BE2C (cell line): ENCODE measurements at regions not wholly inside any gene's neighbourhood (a gene's known extent, or its start where the extent isn't known, plus 50 kb on each side); places are given as distances from the start of the nearest gene placed in this dataset.

Source experiments
- DNase-seq: peaks from one replicate; pipeline ENCODE4 v3.0.0-alpha.2; 2020
- H3K27me3 ChIP-seq: fragments of 250-450 bp; sonication (Bioruptor Pico); 2 replicates; pipeline ENCODE4 v1.5.1; 2020; ENCODE audit warnings: mild to moderate bottlenecking
- H3K36me3 ChIP-seq: fragments of 250-450 bp; sonication (Bioruptor Pico); 2 replicates; pipeline ENCODE4 v1.5.1; 2020; ENCODE audit warnings: mild to moderate bottlenecking
- H3K4me1 ChIP-seq: fragments of 250-450 bp; sonication (Bioruptor Pico); 2 replicates; pipeline ENCODE4 v1.5.1; 2020
- H3K4me3 ChIP-seq: 2 replicates; pipeline ENCODE4 v1.5.1; 2011; ENCODE audit warnings: low read depth, low read length
- H3K9me3 ChIP-seq: fragments of 250-450 bp; sonication (Bioruptor Pico); 2 replicates; pipeline ENCODE4 v1.5.1; 2020
- CTCF ChIP-seq: IDR thresholded peaks from 2 replicates; pipeline ENCODE4 v1.5.1; 2012; ENCODE audit warnings: mild to moderate bottlenecking, low read depth, low read length

- Histone ChIP-seq H3K9me3 (no peaks in the 10 kb centered on the region), H3K27me3 (peaks cover 90% of the 10 kb centered on the region), H3K36me3 (no peaks in the 10 kb centered on the region), H3K4me3 (no peak overlapping the region), H3K4me1 (peaks cover 4% of the 10 kb centered on the region)
- no peak for DNase-seq
- no peak for TF ChIP-seq CTCF
These were observed 288.8 kb upstream of the NFE2L3 start for GRCh38 chr7:25863005-25863728.

- DNase-seq, result no peak
- H3K9me3 ChIP-seq, result no peaks in the 10 kb centered on the region
- no peaks in the 10 kb centered on the region for H3K36me3 ChIP-seq
- no peak overlapping the region for H3K4me3 ChIP-seq
- no peak for TF ChIP-seq CTCF
- peaks cover 4% of the 10 kb centered on the region for H3K4me1 ChIP-seq
- peaks cover 90% of the 10 kb centered on the region for H3K27me3 ChIP-seq
These were observed 288.3 kb upstream of the NFE2L3 start for GRCh38 chr7:25863729-25864110.

GRCh38 chr7:25864511-25864910, 287.5 kb upstream of the NFE2L3 start:
- DNase-seq, result no peak
- no peak for TF ChIP-seq CTCF
- H3K36me3 ChIP-seq, result no peaks in the 10 kb centered on the region
- no peak overlapping the region for H3K4me3 ChIP-seq
- H3K4me1 ChIP-seq, result peaks cover 4% of the 10 kb centered on the region
- H3K27me3 ChIP-seq, result peaks cover 90% of the 10 kb centered on the region
- H3K9me3 ChIP-seq, result no peaks in the 10 kb centered on the region

- Histone ChIP-seq H3K27me3 (peaks cover 90% of the 10 kb centered on the region), H3K9me3 (no peaks in the 10 kb centered on the region)
- no peak for DNase-seq
These were observed 286.9 kb upstream of the NFE2L3 start for GRCh38 chr7:25864943-25865751.

GRCh38 chr7:25868509-25868908, 283.5 kb upstream of the NFE2L3 start:
- no peaks in the 10 kb centered on the region for H3K4me1 ChIP-seq
- H3K4me3 ChIP-seq, result no peak overlapping the region
- TF ChIP-seq CTCF, result no peak
- no peaks in the 10 kb centered on the region for H3K36me3 ChIP-seq
- DNase-seq, result no peak
- H3K9me3 ChIP-seq, result no peaks in the 10 kb centered on the region
- H3K27me3 ChIP-seq, result peaks cover 99% of the 10 kb centered on the region

More at GRCh38 chr7:25864943-25865751, 286.9 kb upstream of the NFE2L3 start:
- TF ChIP-seq CTCF, result no peak
- H3K4me3 ChIP-seq, result no peak overlapping the region
- H3K36me3 ChIP-seq, result no peaks in the 10 kb centered on the region
- H3K4me1 ChIP-seq, result peaks cover 4% of the 10 kb centered on the region

- no peak for TF ChIP-seq CTCF
- no peaks in the 10 kb centered on the region for H3K9me3 ChIP-seq
- peaks cover 99% of the 10 kb centered on the region for H3K27me3 ChIP-seq
These were observed 281.4 kb upstream of the NFE2L3 start for GRCh38 chr7:25870574-25870973.

More at GRCh38 chr7:25870574-25870973, 281.4 kb upstream of the NFE2L3 start:
- Histone ChIP-seq H3K4me1 (no peaks in the 10 kb centered on the region), H3K4me3 (no peak overlapping the region), H3K36me3 (no peaks in the 10 kb centered on the region)
- no peak for DNase-seq
